ENCODE measurements at regions not wholly inside any gene's neighbourhood (a gene's known extent, or its start where the extent isn't known, plus 50 kb on each side); places are given as distances from the start of the nearest gene placed in this dataset.

DNA sequence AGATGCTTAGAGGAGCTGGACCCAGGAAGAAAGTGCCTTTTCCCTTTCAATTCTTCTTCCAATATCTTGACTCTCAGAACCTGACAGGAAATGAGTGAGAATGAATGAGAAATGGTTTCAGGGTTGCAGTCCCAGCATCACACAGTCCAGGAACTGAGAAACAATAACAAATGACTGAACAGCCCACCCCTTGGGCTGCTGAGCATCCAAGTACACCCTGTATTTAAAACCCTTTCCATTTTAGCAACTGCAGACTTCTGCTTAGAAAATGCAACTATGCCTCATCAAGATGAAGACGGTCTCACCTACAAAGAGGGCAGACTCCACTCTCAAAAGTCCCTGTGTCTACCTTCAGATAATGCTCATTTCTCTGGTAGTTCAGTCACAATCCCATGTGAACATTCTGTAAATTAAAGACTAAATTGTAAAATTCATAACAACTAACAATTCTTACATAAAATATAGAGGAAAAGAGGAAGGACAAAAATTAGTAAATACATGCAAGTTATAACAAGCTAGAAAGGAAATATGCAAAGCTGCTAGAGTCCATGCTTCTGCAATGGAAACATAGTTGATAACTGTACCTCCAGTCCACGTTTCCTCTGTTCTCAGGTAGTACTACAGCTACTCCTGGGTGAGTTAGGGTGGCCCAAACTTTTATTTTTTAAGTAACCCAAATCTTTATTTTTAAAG, 316.5 kb downstream of the ICE1 start:
- TF ChIP-seq POLR2A (IDR thresholded peaks at IDR 0.05; ENCODE audit: low read length), result no peak
- TF ChIP-seq GATA1 (IDR thresholded peaks at IDR 0.05; ENCODE audit: low read depth, low read length), result no peak

Data from erythroblast (primary cell).